Endothelial cell of umbilical vein (primary cell): ENCODE measurements at regions not wholly inside any gene's neighbourhood (a gene's known extent, or its start where the extent isn't known, plus 50 kb on each side); places are given as distances from the start of the nearest gene placed in this dataset.

Experiments
- BruUV-seq: library from RNA; stranded (reverse); fragments of 400-500 nt; replicated peaks from 2 replicates; lab custom pipeline; 2021; lab: Mats Ljungman, UMichigan
- CTCF ChIA-PET: fragments of 300-600, 350-600 bp; sonication (Branson Sonifier 250); formaldehyde crosslinking; loops from one replicate; lab custom pipeline; 2021; ENCODE audit warnings: antibody characterized with exemption, inconsistent platforms; lab: Charles Lee
- POLR2A ChIA-PET: fragments of 300-600, 350-600 bp; sonication (Branson Sonifier 250); formaldehyde crosslinking; loops from one replicate; lab custom pipeline; 2021; ENCODE audit warnings: antibody characterized with exemption, inconsistent platforms; lab: Charles Lee
- DNase-seq: peaks from one replicate; pipeline ENCODE4 v3.0.0-alpha.2; 2011; ENCODE audit warnings: low read depth, low spot score
- FAIRE-seq: peaks from 2 replicates; lab custom pipeline; 2011; peaks lifted over from hg19 to GRCh38; lab: Jason Lieb, UNC
- H2AFZ ChIP-seq: 2 replicates; pipeline ENCODE4 v1.6.0; 2012; ENCODE audit warnings: low read depth, low read length, control low read depth, inconsistent platforms
- H3K27ac ChIP-seq: 2 replicates; pipeline ENCODE4 v1.5.1; 2011; ENCODE audit warnings: low read depth, mild to moderate bottlenecking, control low read depth, low read length, moderate library complexity; ENCODE audit not compliant: insufficient read depth
- H3K27me3 ChIP-seq, 2 experiments: 2 replicates each; pipeline versions ENCODE4 v1.6.0 to v1.6.1; 2011; ENCODE audit warnings: low read length in 2 of 2, mixed read lengths in 1 of 2; ENCODE audit not compliant: control insufficient read depth in 2 of 2, insufficient read depth in 2 of 2
- H3K36me3 ChIP-seq, 2 experiments: 2 replicates in 1 of 2; 3 replicates in 1 of 2; pipeline ENCODE4 v1.5.1; 2011; ENCODE audit warnings: low read length in 2 of 2, mild to moderate bottlenecking in 1 of 2, moderate library complexity in 1 of 2; ENCODE audit not compliant: control insufficient read depth in 2 of 2, insufficient read depth in 2 of 2; ENCODE audit errors: extremely low read depth in 1 of 2
- H3K4me1 ChIP-seq: 3 replicates; pipeline ENCODE4 v1.5.1; 2011; ENCODE audit warnings: mild to moderate bottlenecking, low read length; ENCODE audit not compliant: control insufficient read depth, insufficient read depth; ENCODE audit errors: extremely low read depth
- H3K4me2 ChIP-seq: 2 replicates; pipeline ENCODE4 v1.6.1; 2011; ENCODE audit warnings: low read length, control low read depth, mixed read lengths; ENCODE audit not compliant: insufficient read depth
- H3K4me3 ChIP-seq, 3 experiments: fragments of 200-600 bp in 1 of 3; sonication (generic), shearing (Covaris generic) in 1 of 3; replicated peaks in 1 of 3; 2 replicates each; pipeline ENCODE4 v1.5.1; 2011 to 2016; ENCODE audit warnings: control low read depth in 3 of 3, low read length in 3 of 3, mild to moderate bottlenecking in 2 of 3, inconsistent platforms in 1 of 3, low read depth in 1 of 3, moderate library complexity in 1 of 3; ENCODE audit not compliant: insufficient read depth in 1 of 3
- H3K79me2 ChIP-seq: 2 replicates; pipeline ENCODE4 v1.6.0; 2012; ENCODE audit warnings: low read length, inconsistent platforms; ENCODE audit not compliant: control insufficient read depth, insufficient read depth
- H3K9ac ChIP-seq: replicated peaks from 2 replicates; pipeline ENCODE3; 2011; ENCODE audit warnings: low read length, control low read depth; ENCODE audit not compliant: insufficient read depth; ENCODE audit errors: extremely low read depth
- H3K9me1 ChIP-seq: replicated peaks from 3 replicates; pipeline ENCODE4 v1.6.0; 2011; ENCODE audit warnings: mild to moderate bottlenecking, low read length; ENCODE audit not compliant: control insufficient read depth, insufficient read depth; ENCODE audit errors: extremely low read depth
- H3K9me3 ChIP-seq: replicated peaks from 2 replicates; pipeline ENCODE4 v1.5.1; 2012; ENCODE audit warnings: low read length, inconsistent platforms; ENCODE audit not compliant: control insufficient read depth, insufficient read depth
- H4K20me1 ChIP-seq: replicated peaks from 2 replicates; pipeline ENCODE3; 2011; ENCODE audit warnings: mild to moderate bottlenecking, low read length; ENCODE audit not compliant: control insufficient read depth, insufficient read depth; ENCODE audit errors: extremely low read depth
- CTCF ChIP-seq, 2 donors: IDR thresholded peaks; 1 replicate in 1 of 2; 2 replicates in 1 of 2; pipeline ENCODE4 v1.5.1; 2011; ENCODE audit warnings: low read length in 2 of 2, mild to moderate bottlenecking in 2 of 2, moderate library complexity in 2 of 2, control low read depth in 1 of 2, inconsistent platforms in 1 of 2, low read depth in 1 of 2; ENCODE audit not compliant: insufficient read depth in 1 of 2; ENCODE audit errors: extremely low read depth in 1 of 2
- EZH2 ChIP-seq: IDR thresholded peaks from 2 replicates; pipeline ENCODE4 v1.6.1; 2012; ENCODE audit warnings: borderline replicate concordance, low read depth, mild to moderate bottlenecking, moderate library complexity, low read length, inconsistent platforms; ENCODE audit not compliant: severe bottlenecking
- FOS ChIP-seq: IDR thresholded peaks from 2 replicates; pipeline ENCODE4 v1.6.1; 2011; ENCODE audit warnings: mild to moderate bottlenecking, low read length, moderate library complexity, borderline replicate concordance; ENCODE audit not compliant: insufficient read depth
- GATA2 ChIP-seq: IDR thresholded peaks from 2 replicates; pipeline ENCODE4 v1.7.0; 2011; ENCODE audit warnings: low read depth, mild to moderate bottlenecking, moderate library complexity, mixed read lengths, low read length; ENCODE audit not compliant: insufficient read length, insufficient read depth
- JUN ChIP-seq: IDR thresholded peaks from 2 replicates; pipeline ENCODE4 v1.6.1; 2011; ENCODE audit warnings: borderline replicate concordance, low read depth; ENCODE audit not compliant: insufficient read length, insufficient read depth
- MAX ChIP-seq: IDR thresholded peaks from 2 replicates; pipeline ENCODE4 v1.6.1; 2011; ENCODE audit not compliant: insufficient read depth, insufficient read length
- MYC ChIP-seq: IDR thresholded peaks from one replicate; pipeline ENCODE4 v1.6.1; 2011; ENCODE audit warnings: mild to moderate bottlenecking, low read depth, low read length
- POLR2A ChIP-seq: IDR thresholded peaks from 2 replicates; pipeline ENCODE4 v1.6.1; 2012; ENCODE audit warnings: low read depth, mild to moderate bottlenecking, control low read depth, low read length
- POLR2AphosphoS5 ChIP-seq: IDR thresholded peaks from 2 replicates; pipeline ENCODE4 v1.6.1; 2012; ENCODE audit warnings: low read depth, mild to moderate bottlenecking, control low read depth, low read length, moderate library complexity; ENCODE audit not compliant: insufficient read depth
- dilution Hi-C: fragments of 300-500 bp; cut with MboI; formaldehyde crosslinking; loops from one replicate; pipeline ENCODE4 v1.15.0; 2019; ENCODE audit warnings: low sequenced_read_pairs; ENCODE audit not compliant: extremely low pct_ligation_motif_present
- intact Hi-C: fragments of 100-400 bp; cut with micrococcal nuclease; formaldehyde crosslinking; loops from one replicate; pipeline ENCODE4 v1.10.0; 2022

- Histone ChIP-seq H4K20me1 (no peaks in the 10 kb centered on the region), H3K27ac (no peak overlapping the region), H3K9ac (no peak overlapping the region), H3K9me1 (no peaks in the 10 kb centered on the region), H2AFZ (no peak overlapping the region), H3K4me2 (no peak overlapping the region), H3K36me3 (no peaks in the 10 kb centered on the region), H3K9me3 (no peaks in the 10 kb centered on the region), H3K27me3 (no peaks in the 10 kb centered on the region), H3K4me1 (no peaks in the 10 kb centered on the region), H3K4me3 (no peak overlapping the region), H3K79me2 (no peaks in the 10 kb centered on the region)
- intact Hi-C loops (no loop called here), dilution Hi-C loops (no loop called here)
- ChIA-PET POLR2A (no interaction called here), CTCF (no interaction called here)
- TF ChIP-seq POLR2AphosphoS5 (no peak), MYC (no peak), EZH2 (no peak), CTCF (IDR thresholded peaks at IDR 0.05; ENCODE audit: extremely low read depth in 1 of 2, insufficient read depth in 1 of 2, low read depth in 1 of 2, low read length in 2 of 2) (no peak), JUN (no peak), GATA2 (no peak), POLR2A (no peak), FOS (no peak), MAX (no peak)
- FAIRE-seq = no peak
- DNase-seq = no peak
- BruUV-seq = no TSS peak
Observed at GRCh38 chr1:30645807-30646206, 77.6 kb downstream of the MATN1 start.
